AG04449 (cell line): ENCODE measurements at regions not wholly inside any gene's neighbourhood (a gene's known extent, or its start where the extent isn't known, plus 50 kb on each side); places are given as distances from the start of the nearest gene placed in this dataset.

Experiments
- CTCF ChIA-PET: fragments of 350-600 bp; formaldehyde crosslinking; extraction: SDS; loops from one replicate; lab custom pipeline; 2021; ENCODE audit warnings: antibody characterized with exemption; lab: Yijun Ruan, JAX
- POLR2A ChIA-PET: fragments of 400-600, 350-600 bp; formaldehyde crosslinking; extraction: SDS; loops from one replicate; lab custom pipeline; 2020; ENCODE audit warnings: antibody characterized with exemption, inconsistent platforms; lab: Yijun Ruan, JAX
- DNase-seq: peaks from one replicate; pipeline ENCODE4 v3.0.0-alpha.2; 2010; ENCODE audit warnings: low read depth, low spot score
- H3K4me3 ChIP-seq: 2 replicates; pipeline ENCODE4 v1.5.1; 2011; ENCODE audit warnings: low read depth, mild to moderate bottlenecking, control low read depth, low read length
- CTCF ChIP-seq: IDR thresholded peaks from one replicate; pipeline ENCODE4 v1.5.1; 2011; ENCODE audit warnings: mild to moderate bottlenecking, moderate library complexity, low read length, control low read depth, inconsistent platforms; ENCODE audit not compliant: insufficient read depth; ENCODE audit errors: missing control alignments

DNA sequence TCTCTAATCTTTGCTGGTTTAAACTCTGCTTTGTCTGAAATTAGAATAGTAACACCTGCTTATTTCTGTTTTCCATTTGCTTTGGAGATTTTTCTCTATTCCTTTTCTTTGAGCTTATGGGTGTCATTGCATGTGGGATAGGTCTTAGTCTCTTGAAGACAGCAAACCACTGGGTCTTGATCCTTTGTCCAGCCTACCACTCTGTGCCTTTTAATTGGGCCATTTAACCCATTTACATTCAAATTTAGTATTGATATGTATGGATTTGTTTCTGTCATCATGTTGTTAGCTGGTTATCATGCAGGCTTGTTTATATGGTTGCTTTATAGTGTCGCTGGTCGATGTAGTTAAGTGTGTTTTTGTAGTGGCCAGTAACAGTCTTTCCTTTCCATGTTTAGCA lies 914.7 kb downstream of the MAT2B start:
- DNase-seq = no peak
- CTCF ChIA-PET = interaction anchor here (1.4 kb wide), 1 partner anchor 373 kb away, joined by 3 read pairs; no protein-coding TSS in a partner anchor
- TF ChIP-seq CTCF = no peak
- H3K4me3 ChIP-seq = no peak overlapping the region
- POLR2A ChIA-PET = no interaction called here

GRCh38 chr5:164422400-164422799 lies 917.0 kb downstream of the MAT2B start:
- DNase-seq = no peak
- ChIA-PET POLR2A (no interaction called here), CTCF (interaction anchor here (1.0 to 2.3 kb wide), 3 partner anchors 14 to 375 kb away, joined by 3 to 5 read pairs (median 3); no protein-coding TSS in a partner anchor)
- no peak overlapping the region for H3K4me3 ChIP-seq
- TF ChIP-seq CTCF = no peak

DNA sequence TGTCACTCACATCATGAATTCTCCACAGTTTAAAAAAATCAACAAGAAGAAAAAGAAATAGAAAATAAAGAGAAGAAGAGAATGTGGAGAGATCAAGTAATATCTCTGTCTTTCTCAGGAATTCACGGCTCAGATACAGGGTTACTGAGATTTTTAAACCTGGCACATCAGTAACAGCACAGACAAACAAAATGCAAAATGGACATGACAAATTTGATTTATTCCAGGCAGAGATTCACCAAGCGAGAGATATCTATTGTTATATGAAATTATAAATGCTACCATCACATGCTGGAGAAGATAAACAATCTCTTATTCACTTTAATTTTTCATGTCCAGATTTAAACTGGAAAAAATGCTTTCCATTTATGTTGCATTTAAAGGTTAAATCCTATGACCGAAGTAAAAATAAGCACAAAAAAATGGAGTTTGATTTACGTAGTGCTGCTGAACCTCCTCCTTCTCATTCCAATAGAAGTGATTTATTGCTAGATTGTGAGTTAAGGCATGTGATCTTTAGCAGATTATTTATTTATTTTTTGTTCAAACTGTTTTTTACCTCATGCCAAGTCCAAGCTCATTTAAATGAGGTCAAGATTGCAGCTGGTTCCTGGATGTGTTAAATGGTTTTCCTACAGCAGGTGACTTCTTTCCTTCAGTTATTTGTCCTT lies 926.4 kb downstream of the MAT2B start:
- CTCF ChIA-PET = no interaction called here
- POLR2A ChIA-PET = no interaction called here
- H3K4me3 ChIP-seq = no peak overlapping the region
- no peak for DNase-seq
- no peak for TF ChIP-seq CTCF

- H3K4me3 ChIP-seq = no peak overlapping the region
- ChIA-PET CTCF (no interaction called here), POLR2A (no interaction called here)
- DNase-seq = peak; percentile 9
- TF ChIP-seq CTCF = no peak
Measured at GRCh38 chr5:164433106-164433870, 927.9 kb downstream of the MAT2B start.

GRCh38 chr5:164435576-164435975 lies 930.2 kb downstream of the MAT2B start:
- CTCF ChIA-PET = interaction anchor here (1.2 kb wide), 1 partner anchor 13 kb away, joined by 3 read pairs; no protein-coding TSS in a partner anchor
- POLR2A ChIA-PET = no interaction called here
- no peak for TF ChIP-seq CTCF
- no peak for DNase-seq
- no peak overlapping the region for H3K4me3 ChIP-seq

GRCh38 chr5:164439799-164440198 lies 934.4 kb downstream of the MAT2B start:
- CTCF ChIA-PET = no interaction called here
- DNase-seq = no peak
- POLR2A ChIA-PET = no interaction called here
- H3K4me3 ChIP-seq = no peak overlapping the region
- TF ChIP-seq CTCF = no peak
